Ishikawa (cell line): ENCODE measurements at regions not wholly inside any gene's neighbourhood (a gene's known extent, or its start where the extent isn't known, plus 50 kb on each side); places are given as distances from the start of the nearest gene placed in this dataset.

Experiments used
- CEBPB ChIP-seq: IDR thresholded peaks from 2 replicates; pipeline ENCODE4 v1.6.1; 2012
- CREB1 ChIP-seq: IDR thresholded peaks from 2 replicates; pipeline ENCODE4 v1.6.1; 2012; ENCODE audit warnings: low read depth
- EGR1 ChIP-seq: IDR thresholded peaks from 2 replicates; pipeline ENCODE4 v1.6.1; 2012
- EP300 ChIP-seq: IDR thresholded peaks from 2 replicates; pipeline ENCODE4 v1.6.1; 2012; ENCODE audit warnings: borderline replicate concordance
- FOXM1 ChIP-seq: IDR thresholded peaks from 2 replicates; pipeline ENCODE4 v1.6.1; 2012; ENCODE audit warnings: low read depth, borderline replicate concordance
- MAX ChIP-seq: IDR thresholded peaks from 2 replicates; pipeline ENCODE4 v1.6.1; 2012
- NFIC ChIP-seq: IDR thresholded peaks from 2 replicates; pipeline ENCODE4 v1.6.1; 2012
- RAD21 ChIP-seq: IDR thresholded peaks from 2 replicates; pipeline ENCODE4 v1.6.1; 2012; ENCODE audit warnings: low read depth
- REST ChIP-seq: IDR thresholded peaks from 2 replicates; pipeline ENCODE4 v1.6.1; 2012; ENCODE audit warnings: low read depth, mild to moderate bottlenecking
- TAF1 ChIP-seq: IDR thresholded peaks from 2 replicates; pipeline ENCODE4 v1.6.1; 2012; ENCODE audit warnings: low read depth, mild to moderate bottlenecking
- TCF12 ChIP-seq: IDR thresholded peaks from 2 replicates; pipeline ENCODE4 v1.6.1; 2012; ENCODE audit warnings: low read depth
- TEAD4 ChIP-seq: IDR thresholded peaks from 2 replicates; pipeline ENCODE4 v1.6.1; 2012
- USF1 ChIP-seq: IDR thresholded peaks from 2 replicates; pipeline ENCODE4 v1.6.1; 2012
- YY1 ChIP-seq: IDR thresholded peaks from 2 replicates; pipeline ENCODE4 v1.6.1; 2012; ENCODE audit warnings: low read depth
- ZBTB7A ChIP-seq: IDR thresholded peaks from 2 replicates; pipeline ENCODE4 v1.6.1; 2012; ENCODE audit warnings: low read depth

GRCh38 chr3:23085261-23085660, 117.9 kb upstream of the UBE2E2 start:
- TF ChIP-seq YY1 (no peak), ZBTB7A (no peak), TCF12 (no peak), TAF1 (no peak), REST (no peak), CEBPB (no peak)

DNA sequence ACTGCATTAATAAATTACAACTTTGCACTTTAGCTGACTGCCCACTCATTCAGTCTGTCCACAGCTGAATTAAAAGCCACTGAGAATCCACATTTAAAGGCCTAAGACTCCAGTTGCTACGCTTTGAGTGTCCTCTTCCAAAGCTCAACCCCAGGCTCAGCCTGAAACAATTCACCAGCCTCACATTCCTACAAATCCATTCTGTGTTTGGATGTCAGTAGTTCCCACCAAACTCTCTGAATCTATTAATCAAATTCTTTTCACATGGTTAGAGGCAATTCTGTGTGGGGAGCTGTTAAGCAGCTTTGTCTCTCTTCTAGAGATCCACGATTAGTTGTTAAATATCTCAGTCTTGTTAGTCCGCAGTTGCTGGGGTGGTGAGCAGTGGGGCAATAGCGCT, 116.8 kb upstream of the UBE2E2 start:
- TF ChIP-seq EP300: no peak
- TF ChIP-seq FOXM1: no peak
- no peak for TF ChIP-seq YY1
- TF ChIP-seq TAF1: no peak

DNA sequence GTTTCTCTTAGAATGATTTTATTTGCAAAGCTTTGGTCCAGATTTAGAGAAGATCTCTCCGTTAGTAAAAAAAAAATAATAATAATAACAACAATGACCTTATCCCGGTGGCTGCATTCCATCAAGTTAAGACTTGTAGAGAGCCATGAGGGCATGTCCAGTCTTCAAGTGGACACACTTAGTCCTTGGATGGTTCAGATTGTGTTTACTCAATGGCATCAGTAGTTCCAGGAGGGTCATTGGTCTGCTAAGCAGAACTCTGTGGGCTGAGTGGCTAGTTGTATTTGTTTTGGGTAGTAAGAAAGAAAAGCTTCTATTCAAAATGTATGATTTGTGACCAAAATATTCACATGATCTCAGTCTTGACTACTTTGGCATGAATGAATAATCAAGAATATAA, 116.3 kb upstream of the UBE2E2 start:
- TF ChIP-seq USF1 (no peak), YY1 (no peak), RAD21 (no peak), CREB1 (no peak), FOXM1 (no peak), REST (no peak), TCF12 (no peak), ZBTB7A (no peak), EP300 (no peak)

DNA sequence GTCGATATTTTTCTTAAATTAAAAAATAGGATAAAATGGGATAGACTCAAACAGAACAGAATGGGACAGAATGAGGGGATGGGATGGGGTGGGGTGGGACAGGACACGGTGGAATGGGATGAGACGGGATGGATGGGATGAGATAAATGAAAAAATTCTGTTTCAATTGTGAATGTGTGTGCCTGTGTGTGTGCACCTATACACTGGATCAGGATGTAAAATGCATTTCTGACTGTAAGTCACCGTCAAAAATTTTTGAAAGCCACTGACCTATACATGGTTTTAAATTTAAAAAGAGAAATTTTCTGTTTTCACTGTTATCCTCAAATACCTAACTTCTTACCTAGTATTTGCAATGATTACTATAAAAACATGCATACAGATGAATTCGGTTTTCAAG, 108.7 kb upstream of the UBE2E2 start:
- TF ChIP-seq REST (no peak), USF1 (no peak), FOXM1 (no peak), MAX (no peak), TAF1 (no peak), CREB1 (no peak), TEAD4 (no peak), EGR1 (no peak), ZBTB7A (no peak), YY1 (no peak), RAD21 (no peak), NFIC (no peak), CEBPB (no peak), EP300 (no peak), TCF12 (no peak)

DNA sequence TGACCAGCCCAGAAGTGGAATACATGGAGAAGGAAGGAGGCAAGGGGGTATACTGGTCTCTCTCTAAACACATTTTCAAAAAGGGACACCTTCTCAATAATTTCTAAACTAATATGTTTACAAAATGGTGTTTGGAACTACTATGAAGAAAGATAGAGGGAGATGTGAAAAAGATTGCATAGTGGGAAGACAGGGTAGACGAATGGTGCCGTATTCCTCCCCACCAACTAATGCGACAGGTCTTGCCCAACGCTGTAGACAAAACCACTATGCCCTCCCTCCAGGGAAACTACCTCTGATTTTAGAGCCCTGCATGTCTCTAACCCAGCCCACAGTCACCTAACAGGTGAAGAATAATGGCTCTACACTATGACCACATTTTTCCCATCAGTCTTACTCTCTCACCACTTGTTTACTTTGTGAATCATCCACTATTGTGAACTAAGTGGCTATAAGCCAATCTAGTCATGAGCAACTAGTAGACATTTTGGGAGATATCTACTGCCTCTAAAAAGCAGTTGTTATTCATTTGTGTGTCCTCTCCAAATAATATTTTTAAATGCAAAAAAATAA, 108.2 kb upstream of the UBE2E2 start:
- peak; percentile 82 for TF ChIP-seq TCF12
- TF ChIP-seq TEAD4: peak; percentile 71
- peak; percentile 93 for TF ChIP-seq NFIC
- peak; percentile 63 for TF ChIP-seq CEBPB
- TF ChIP-seq EP300: peak; percentile 89
- peak; percentile 47; the same call in 1 of the 2 replicates for TF ChIP-seq FOXM1
- TF ChIP-seq YY1: peak; percentile 67
- no peak for TF ChIP-seq CREB1
- TF ChIP-seq RAD21: peak; percentile 28; the same call in 1 of the 2 replicates
- peak; percentile 53; the same call in 1 of the 2 replicates for TF ChIP-seq MAX
- no peak for TF ChIP-seq REST
- no peak for TF ChIP-seq EGR1
- TF ChIP-seq USF1: peak; percentile 20; the same call in 1 of the 2 replicates
